Skeletal muscle tissue (tissue), 3 donors: ENCODE measurements at regions not wholly inside any gene's neighbourhood (a gene's known extent, or its start where the extent isn't known, plus 50 kb on each side); places are given as distances from the start of the nearest gene placed in this dataset.

Source experiments
- H3K27ac ChIP-seq: one replicate; pipeline ENCODE4 v1.7.0; 2013; ENCODE audit warnings: mild to moderate bottlenecking, low read depth, low read length, inconsistent platforms
- H3K27me3 ChIP-seq, 3 donors: one replicate each; pipeline ENCODE4 v1.7.0; 2013; ENCODE audit warnings: low read length in 3 of 3; ENCODE audit not compliant: control insufficient read depth in 3 of 3, insufficient read depth in 3 of 3
- H3K36me3 ChIP-seq, 3 donors: one replicate each; pipeline ENCODE4 v1.7.0; 2013; ENCODE audit warnings: low read length in 3 of 3; ENCODE audit not compliant: control insufficient read depth in 3 of 3, insufficient read depth in 3 of 3
- H3K4me1 ChIP-seq, 3 donors: one replicate each; pipeline ENCODE4 v1.7.0; 2013; ENCODE audit warnings: low read length in 3 of 3, mild to moderate bottlenecking in 3 of 3; ENCODE audit not compliant: control insufficient read depth in 3 of 3, insufficient read depth in 3 of 3
- H3K4me3 ChIP-seq, 3 donors: one replicate each; pipeline ENCODE4 v1.7.0; 2013; ENCODE audit warnings: low read length in 3 of 3
- H3K9ac ChIP-seq, 3 donors: one replicate each; pipeline ENCODE4 v1.7.0; 2013; ENCODE audit warnings: low read length in 3 of 3, mild to moderate bottlenecking in 3 of 3, moderate library complexity in 2 of 3, low read depth in 1 of 3
- H3K9me3 ChIP-seq, 3 donors: one replicate each; pipeline ENCODE4 v1.7.0; 2013; ENCODE audit warnings: low read length in 3 of 3; ENCODE audit not compliant: control insufficient read depth in 3 of 3
- donor health status: Osteomylitis.

GRCh38 chr4:32417113-32417704 lies 1697.0 kb downstream of the PCDH7 start:
- Histone ChIP-seq H3K4me1 (no peaks in the 10 kb centered on the region), H3K9ac (no peak overlapping the region), H3K36me3 (no peaks in the 10 kb centered on the region), H3K27ac (no peak overlapping the region), H3K27me3 (no peaks in the 10 kb centered on the region), H3K4me3 (no peak overlapping the region), H3K9me3 (no peaks in the 10 kb centered on the region)

- H3K27ac ChIP-seq: no peak overlapping the region
- H3K4me3 ChIP-seq: no peak overlapping the region
- no peaks in the 10 kb centered on the region for H3K36me3 ChIP-seq
- no peaks in the 10 kb centered on the region for H3K4me1 ChIP-seq
- peaks cover 0 to 4% (median 2%) of the 10 kb centered on the region in 3 donors for H3K9me3 ChIP-seq
- H3K27me3 ChIP-seq: no peaks in the 10 kb centered on the region
- no peak overlapping the region for H3K9ac ChIP-seq
Observed at GRCh38 chr4:32423267-32423666, 1703.1 kb downstream of the PCDH7 start.

- Histone ChIP-seq H3K4me3 (no peak overlapping the region), H3K9me3 (peaks cover 0 to 4% (median 2%) of the 10 kb centered on the region in 3 donors), H3K9ac (no peak overlapping the region), H3K4me1 (no peaks in the 10 kb centered on the region), H3K36me3 (no peaks in the 10 kb centered on the region), H3K27me3 (no peaks in the 10 kb centered on the region), H3K27ac (no peak overlapping the region)
Observed at GRCh38 chr4:32425243-32425642, 1705.1 kb downstream of the PCDH7 start.

GRCh38 chr4:32427566-32427965 lies 1707.4 kb downstream of the PCDH7 start:
- Histone ChIP-seq H3K27ac (no peak overlapping the region), H3K9me3 (peaks cover 0 to 4% (median 2%) of the 10 kb centered on the region in 3 donors)

GRCh38 chr4:32429151-32429550 lies 1709.0 kb downstream of the PCDH7 start:
- H3K4me1 ChIP-seq: no peaks in the 10 kb centered on the region
- H3K9ac ChIP-seq: no peak overlapping the region
- H3K36me3 ChIP-seq: no peaks in the 10 kb centered on the region
- no peaks in the 10 kb centered on the region for H3K27me3 ChIP-seq
- H3K27ac ChIP-seq: no peak overlapping the region
- H3K4me3 ChIP-seq: no peak overlapping the region
- H3K9me3 ChIP-seq: no peaks in the 10 kb centered on the region

More at GRCh38 chr4:32427566-32427965, 1707.4 kb downstream of the PCDH7 start:
- Histone ChIP-seq H3K9ac (no peak overlapping the region), H3K36me3 (no peaks in the 10 kb centered on the region), H3K27me3 (no peaks in the 10 kb centered on the region), H3K4me3 (no peak overlapping the region), H3K4me1 (no peaks in the 10 kb centered on the region)

GRCh38 chr4:32435308-32435707 lies 1715.1 kb downstream of the PCDH7 start:
- Histone ChIP-seq H3K9ac (no peak overlapping the region), H3K9me3 (no peaks in the 10 kb centered on the region), H3K27ac (no peak overlapping the region), H3K4me3 (no peak overlapping the region), H3K27me3 (no peaks in the 10 kb centered on the region), H3K36me3 (no peaks in the 10 kb centered on the region), H3K4me1 (no peaks in the 10 kb centered on the region)

- Histone ChIP-seq H3K36me3 (no peaks in the 10 kb centered on the region), H3K4me3 (no peak overlapping the region), H3K27ac (no peak overlapping the region), H3K4me1 (no peaks in the 10 kb centered on the region), H3K9me3 (no peaks in the 10 kb centered on the region), H3K27me3 (no peaks in the 10 kb centered on the region), H3K9ac (no peak overlapping the region)
Observed at GRCh38 chr4:32436816-32437215, 1716.6 kb downstream of the PCDH7 start.

- no peaks in the 10 kb centered on the region for H3K9me3 ChIP-seq
- no peak overlapping the region for H3K27ac ChIP-seq
- H3K4me1 ChIP-seq: no peaks in the 10 kb centered on the region
- no peaks in the 10 kb centered on the region for H3K36me3 ChIP-seq
- H3K27me3 ChIP-seq: no peaks in the 10 kb centered on the region
- no peak overlapping the region for H3K9ac ChIP-seq
- no peak overlapping the region for H3K4me3 ChIP-seq
Observed at GRCh38 chr4:32440391-32440790, 1720.2 kb downstream of the PCDH7 start.

- H3K9me3 ChIP-seq: no peaks in the 10 kb centered on the region
- no peak overlapping the region for H3K4me3 ChIP-seq
- no peaks in the 10 kb centered on the region for H3K27me3 ChIP-seq
- H3K9ac ChIP-seq: no peak overlapping the region
- H3K4me1 ChIP-seq: no peaks in the 10 kb centered on the region
- H3K36me3 ChIP-seq: no peaks in the 10 kb centered on the region
- no peak overlapping the region for H3K27ac ChIP-seq
Observed at GRCh38 chr4:32454482-32454881, 1734.3 kb downstream of the PCDH7 start.

GRCh38 chr4:32455231-32455630 lies 1735.1 kb downstream of the PCDH7 start:
- Histone ChIP-seq H3K9ac (no peak overlapping the region), H3K9me3 (no peaks in the 10 kb centered on the region), H3K27me3 (no peaks in the 10 kb centered on the region), H3K36me3 (no peaks in the 10 kb centered on the region), H3K4me1 (no peaks in the 10 kb centered on the region), H3K27ac (no peak overlapping the region), H3K4me3 (no peak overlapping the region)
